NCI-H2171 treated with DMSO at 0.1 percent for 48 hours (cell line): ENCODE measurements at regions not wholly inside any gene's neighbourhood (a gene's known extent, or its start where the extent isn't known, plus 50 kb on each side); places are given as distances from the start of the nearest gene placed in this dataset.
"Not testable (repeated sequence)": the region's sequence is repeated elsewhere in the genome, so short reads cannot be mapped to it uniquely, and the experiment has no call there.

Experiments used
- DNase-seq: peaks from one replicate; lab custom pipeline; 2025; lab: John Stamatoyannopoulos, UW

DNA sequence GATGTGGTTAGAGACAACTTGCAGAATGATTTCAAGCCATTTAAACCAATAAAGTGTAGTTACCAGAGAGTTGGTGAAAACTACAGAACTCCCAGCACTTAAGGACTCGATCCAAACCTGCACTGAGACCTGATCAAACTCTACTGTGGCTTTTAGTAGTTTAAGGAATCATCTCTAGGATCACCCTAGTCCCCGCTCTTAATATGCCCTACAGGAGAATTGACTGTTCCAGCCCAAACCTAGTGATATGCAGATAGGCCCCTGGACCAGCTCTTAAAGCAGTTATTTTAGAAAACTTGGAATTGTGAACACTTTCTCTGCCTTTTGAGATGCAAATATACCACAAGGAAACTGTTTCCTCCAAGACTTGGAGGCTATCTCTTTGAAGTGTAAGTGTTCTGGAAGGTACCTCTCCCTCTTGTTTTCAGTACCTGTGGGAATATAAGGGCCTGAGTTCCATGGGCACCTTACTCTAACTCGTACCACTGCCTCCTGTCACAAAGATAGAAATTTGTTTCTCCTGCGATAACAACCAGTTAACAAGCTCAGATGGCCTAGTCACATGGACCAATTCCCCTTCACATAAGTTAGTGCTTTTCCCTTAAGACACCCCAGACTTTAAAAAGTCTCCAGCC is 1367.2 kb upstream of the SLC39A10 start:
- DNase-seq, result no peak

DNA sequence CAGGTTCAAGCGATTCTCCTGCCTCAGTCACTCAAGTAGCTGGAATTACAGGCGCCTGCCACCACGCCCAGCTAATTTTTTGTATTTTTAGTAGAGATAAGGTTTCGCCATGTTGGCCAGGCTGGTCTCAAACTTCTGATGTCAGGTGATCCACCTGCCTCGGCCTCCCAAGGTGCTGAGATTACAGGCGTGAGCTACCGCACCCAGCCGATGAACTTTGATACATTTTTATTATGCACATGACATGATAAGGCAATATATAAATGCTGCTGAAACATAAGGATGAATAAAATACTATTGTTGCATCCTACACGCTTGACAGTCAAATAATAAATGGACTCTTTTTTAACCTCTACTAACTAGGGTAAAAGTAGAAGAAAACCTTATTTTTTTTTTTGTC is 1380.4 kb upstream of the SLC39A10 start:
- not testable (repeated sequence) for DNase-seq

GRCh38 chr2:194271293-194271961 is 1385.6 kb upstream of the SLC39A10 start:
- DNase-seq, result no peak

DNA sequence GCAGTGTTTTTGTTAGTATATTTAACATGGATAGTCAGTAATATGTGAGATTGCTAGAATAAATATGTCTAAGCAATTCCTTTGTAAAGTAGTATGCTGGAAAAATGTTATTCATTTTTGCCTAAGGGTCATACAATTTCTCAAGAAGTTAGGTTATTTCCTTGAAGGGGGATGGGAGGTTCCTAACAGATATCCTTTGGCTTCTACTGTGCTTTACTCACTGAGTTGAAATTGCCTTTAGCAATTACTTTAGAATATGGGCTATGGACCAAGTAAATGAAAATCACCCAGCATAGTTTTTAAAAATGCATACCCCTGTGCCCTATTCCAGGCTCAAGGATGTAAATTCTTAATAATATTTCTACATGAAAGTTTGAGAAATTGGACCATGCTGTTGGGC is 1386.4 kb upstream of the SLC39A10 start:
- no peak for DNase-seq

DNA sequence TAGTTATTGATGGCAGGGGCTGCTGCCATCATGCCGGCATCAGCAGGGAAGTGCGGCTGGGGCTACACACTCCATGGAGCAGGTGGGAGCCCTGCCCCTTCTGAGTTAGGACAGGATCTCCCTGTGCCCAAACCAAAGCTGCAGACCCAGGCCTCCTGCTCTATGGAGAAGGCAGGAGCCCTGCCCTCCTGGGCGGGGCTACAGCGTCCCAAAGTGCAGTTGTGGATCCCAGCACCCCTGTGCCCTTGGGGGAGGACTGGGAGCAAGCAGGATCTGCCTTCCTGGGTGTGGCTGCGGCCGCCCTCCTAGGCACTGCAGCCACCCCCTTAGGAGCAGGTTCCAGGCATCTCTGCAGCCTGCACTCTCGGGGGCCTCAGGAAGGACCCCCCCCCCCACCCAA is 1392.4 kb upstream of the SLC39A10 start:
- DNase-seq, result no peak

DNA sequence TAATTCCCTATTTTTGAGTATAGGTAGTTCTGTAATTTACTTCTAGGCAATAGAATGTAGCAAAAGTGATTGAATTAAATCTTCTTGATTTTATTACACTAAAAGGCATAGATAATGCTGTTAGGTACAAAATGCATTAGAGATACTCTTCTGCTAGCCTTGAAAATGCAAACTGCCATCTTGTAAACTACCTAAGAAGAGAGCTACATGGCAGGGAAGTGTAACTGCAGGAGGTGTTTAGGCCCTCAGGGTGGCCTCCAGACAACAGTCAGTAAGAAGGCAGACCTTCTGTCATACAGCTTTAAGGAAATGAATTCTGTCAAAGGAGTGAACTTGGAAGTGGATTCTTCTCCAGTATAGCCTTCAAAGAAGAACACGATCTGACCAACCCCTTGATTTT is 1396.8 kb upstream of the SLC39A10 start:
- DNase-seq, result no peak

- no peak for DNase-seq
These were observed 1399.9 kb upstream of the SLC39A10 start for GRCh38 chr2:194257095-194257494.

GRCh38 chr2:194253528-194254259 is 1403.3 kb upstream of the SLC39A10 start:
- DNase-seq, result no peak

DNA sequence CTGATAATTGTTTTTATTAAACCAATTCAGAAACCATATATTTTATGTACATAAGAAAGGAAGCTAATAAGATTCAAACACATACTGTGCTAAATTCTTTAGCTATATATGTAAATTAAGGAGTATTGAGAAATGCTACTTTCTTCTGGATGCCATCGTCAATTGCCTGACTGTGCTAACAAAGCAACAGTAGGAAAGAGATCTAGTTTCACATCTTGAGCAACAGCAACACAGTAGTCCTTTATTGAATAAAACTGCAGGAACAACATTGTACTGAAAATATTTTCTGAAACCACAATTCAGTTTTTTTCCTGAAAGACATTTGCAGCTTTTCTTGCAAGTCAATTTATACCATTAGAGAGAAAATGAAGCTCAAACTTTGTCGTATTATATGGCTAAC is 1404.9 kb upstream of the SLC39A10 start:
- peak; percentile 26 for DNase-seq

- DNase-seq, result peak; percentile 18
These were observed 1424.4 kb upstream of the SLC39A10 start for GRCh38 chr2:194232600-194232999.

GRCh38 chr2:194223218-194223617 is 1433.8 kb upstream of the SLC39A10 start:
- no peak for DNase-seq

DNA sequence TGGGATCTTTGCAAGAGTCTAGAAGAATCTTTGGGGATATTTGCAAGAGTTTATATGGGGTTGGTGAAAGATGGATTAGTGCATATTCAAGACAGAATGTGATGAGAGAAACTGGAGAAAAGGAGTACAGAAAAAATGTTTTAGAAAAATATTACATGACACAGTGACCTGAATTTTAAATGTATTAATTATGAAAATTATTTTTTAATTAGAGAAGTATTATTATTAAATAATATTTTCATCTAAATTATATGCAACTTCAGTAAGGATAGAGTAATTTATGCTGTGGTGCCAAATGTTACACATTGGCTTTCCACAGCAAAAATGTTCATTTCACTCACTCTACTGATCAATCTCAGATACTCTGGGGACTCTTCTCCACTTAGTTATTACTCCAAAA is 1442.8 kb upstream of the SLC39A10 start:
- no peak for DNase-seq

GRCh38 chr2:194205568-194206227 is 1451.3 kb upstream of the SLC39A10 start:
- no peak for DNase-seq

DNA sequence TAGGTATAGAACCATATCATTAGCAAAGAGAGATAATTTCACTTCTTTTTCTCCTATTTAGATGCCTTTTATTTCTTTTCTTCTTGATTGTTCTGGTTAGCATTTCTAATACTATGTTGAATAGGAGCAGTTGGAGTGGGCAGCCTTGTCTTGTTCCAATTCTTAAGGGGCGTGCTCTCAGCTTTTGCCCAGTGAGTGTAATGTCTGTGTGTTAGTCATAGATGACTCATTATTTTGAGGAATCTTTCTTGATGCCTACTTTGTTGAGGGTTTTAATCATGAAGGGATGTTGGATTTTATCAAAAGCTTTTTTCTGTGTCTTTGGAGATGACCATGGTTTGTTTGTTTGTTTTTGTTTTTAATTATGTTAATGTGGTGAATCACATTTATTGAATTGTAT is 1453.1 kb upstream of the SLC39A10 start:
- DNase-seq, result no peak

DNA sequence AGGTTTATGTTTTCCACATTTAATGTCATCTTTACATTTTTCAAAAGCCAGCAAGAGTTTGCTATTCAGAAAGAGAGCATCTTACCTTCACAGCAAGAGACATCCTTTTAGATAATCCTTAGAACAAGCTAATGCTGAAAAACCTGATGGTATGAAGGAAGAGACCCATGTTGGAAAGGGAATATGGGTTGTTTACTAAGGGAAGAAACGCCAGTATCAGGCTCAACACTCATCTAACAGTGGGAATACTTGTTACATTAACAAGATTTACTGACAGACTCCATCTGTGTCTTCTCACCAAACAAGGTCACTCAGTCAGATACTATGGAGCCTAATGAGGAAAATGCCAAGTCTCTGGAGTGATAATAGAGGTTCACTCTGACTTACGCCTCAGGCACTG is 1474.1 kb upstream of the SLC39A10 start:
- DNase-seq, result peak; percentile 17

GRCh38 chr2:194176134-194176533 is 1480.9 kb upstream of the SLC39A10 start:
- DNase-seq, result no peak

DNA sequence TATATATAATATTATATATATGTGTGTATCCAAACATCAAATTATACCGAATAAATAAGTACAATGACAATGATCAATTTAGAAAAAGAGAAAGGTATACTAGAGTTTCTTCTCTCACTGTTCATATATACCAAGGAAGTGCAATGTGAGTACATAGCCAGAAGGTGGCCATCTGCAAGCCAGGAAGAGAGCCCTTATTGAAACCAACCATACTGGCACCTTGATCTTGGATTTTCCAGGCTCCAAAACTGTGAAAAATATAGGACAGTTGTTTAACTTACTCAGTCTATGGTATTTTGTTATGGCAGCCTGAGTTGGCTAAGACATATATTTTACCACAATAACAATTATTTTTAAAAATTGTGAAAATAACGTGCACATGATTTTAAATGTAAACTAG is 1490.2 kb upstream of the SLC39A10 start:
- DNase-seq, result peak; percentile 58

GRCh38 chr2:194155431-194155830 is 1501.6 kb upstream of the SLC39A10 start:
- DNase-seq, result no peak

DNA sequence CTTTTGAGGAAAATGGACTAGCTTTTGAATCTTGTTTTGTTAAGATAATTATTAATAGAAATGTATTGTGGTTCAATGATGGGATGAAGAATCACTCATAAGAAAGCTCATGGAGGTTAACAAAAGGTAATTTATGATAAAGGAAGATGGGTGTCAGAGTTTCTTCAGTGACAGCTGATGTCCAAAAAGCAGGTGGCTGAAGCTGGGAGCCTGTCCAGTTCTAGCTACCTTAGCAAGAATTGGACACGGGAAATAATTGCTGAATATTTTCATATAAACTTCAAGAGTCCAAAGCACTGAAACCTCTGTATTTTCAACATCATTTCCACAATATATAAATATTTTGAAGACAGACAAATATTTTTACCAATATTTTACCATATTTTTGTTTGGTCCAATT is 1505.8 kb upstream of the SLC39A10 start:
- no peak for DNase-seq

DNA sequence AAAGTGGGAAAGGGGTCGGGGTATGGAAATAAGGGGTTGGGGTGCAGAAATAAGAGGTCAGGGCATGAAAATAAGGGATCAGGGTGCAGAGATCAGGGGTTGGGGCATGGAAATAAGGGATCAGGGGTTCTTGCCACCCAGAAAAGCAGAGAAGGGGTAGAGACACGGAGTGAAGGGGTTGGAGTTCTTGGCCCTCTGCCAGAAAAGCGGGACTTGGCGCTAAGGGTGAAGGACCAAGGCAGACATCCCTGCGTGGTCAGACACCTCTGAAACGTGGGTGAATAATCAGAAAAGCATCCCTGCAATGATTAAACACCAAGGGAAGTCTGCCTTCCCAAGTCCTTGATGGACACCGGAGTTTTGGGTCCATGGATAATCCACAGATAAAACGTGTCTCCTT is 1521.6 kb upstream of the SLC39A10 start:
- no peak for DNase-seq

DNA sequence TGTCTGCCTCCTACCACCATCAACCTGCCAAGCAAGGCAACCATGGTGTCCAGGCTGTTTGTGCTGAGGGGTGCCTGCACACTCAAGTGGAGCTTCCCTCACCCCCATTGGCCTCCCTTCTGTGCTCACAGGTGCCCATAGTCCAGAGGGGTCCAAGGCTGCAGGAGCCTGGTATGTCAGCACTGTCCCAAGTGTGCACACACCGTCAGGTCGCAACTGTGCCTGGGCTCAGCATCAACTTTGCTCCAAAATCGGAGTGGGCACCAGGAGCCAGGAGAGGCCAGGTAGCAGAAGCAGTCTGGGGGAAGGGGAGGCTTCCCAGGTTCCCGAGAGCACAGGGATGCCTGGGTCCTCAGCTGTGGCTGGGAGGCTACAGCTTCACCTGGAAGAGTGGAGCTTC is 1528.2 kb upstream of the SLC39A10 start:
- DNase-seq, result no peak

DNA sequence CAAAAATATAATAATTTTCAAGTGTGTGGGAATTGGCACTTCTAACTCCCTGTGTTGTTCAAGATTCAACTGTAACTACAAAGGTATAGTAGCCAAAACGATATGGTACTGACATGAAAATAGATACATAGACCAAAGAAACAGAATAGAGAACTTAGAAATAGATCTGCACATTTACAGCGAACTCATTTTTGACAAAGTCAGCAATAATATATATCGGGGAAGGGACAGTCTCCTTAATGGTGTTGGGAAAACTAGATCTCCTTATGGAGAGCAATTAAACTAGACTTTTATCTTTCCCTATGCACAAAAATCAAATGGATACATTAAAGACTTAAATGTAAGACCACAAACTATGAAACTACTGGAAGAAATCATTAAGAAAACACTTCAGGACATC is 1530.6 kb upstream of the SLC39A10 start:
- DNase-seq, result no peak

DNA sequence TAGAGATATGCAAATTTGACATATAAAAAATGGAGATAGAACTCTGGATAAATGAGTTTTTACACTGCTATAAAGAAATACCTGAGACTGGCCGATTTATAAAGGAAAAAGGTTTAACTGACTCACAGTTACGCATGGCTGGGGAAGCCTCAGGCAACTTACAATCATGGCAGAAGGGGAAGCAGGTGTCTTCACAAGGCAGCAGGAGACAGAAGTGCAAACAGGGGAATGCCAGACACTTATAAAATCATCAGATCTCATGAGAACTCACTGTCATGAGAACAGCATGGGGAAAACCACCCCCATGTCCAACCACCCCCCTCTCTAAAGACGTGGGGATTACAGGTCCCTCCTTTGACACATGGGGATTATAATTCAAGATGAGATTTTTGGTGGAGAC is 1540.2 kb upstream of the SLC39A10 start:
- peak; percentile 40 for DNase-seq
